Epithelial cell of proximal tubule (primary cell): ENCODE measurements at regions not wholly inside any gene's neighbourhood (a gene's known extent, or its start where the extent isn't known, plus 50 kb on each side); places are given as distances from the start of the nearest gene placed in this dataset.
A peak's percentile ranks its signal among the peaks of the same experiment; 100 is the strongest.

Experiments
- DNase-seq: peaks from one replicate; pipeline ENCODE4 v3.0.0-alpha.2; 2011; ENCODE audit warnings: low read depth
- H3K4me3 ChIP-seq: 2 replicates; pipeline ENCODE4 v1.5.1; 2011; ENCODE audit warnings: low read depth, mild to moderate bottlenecking, low read length
- TF ChIP-seq, protein P1 (sequence below): conservative IDR thresholded peaks from 2 replicates; pipeline ENCODE4 v1.5.1; 2012; ENCODE audit warnings: low read depth, mild to moderate bottlenecking, low read length

DNA sequence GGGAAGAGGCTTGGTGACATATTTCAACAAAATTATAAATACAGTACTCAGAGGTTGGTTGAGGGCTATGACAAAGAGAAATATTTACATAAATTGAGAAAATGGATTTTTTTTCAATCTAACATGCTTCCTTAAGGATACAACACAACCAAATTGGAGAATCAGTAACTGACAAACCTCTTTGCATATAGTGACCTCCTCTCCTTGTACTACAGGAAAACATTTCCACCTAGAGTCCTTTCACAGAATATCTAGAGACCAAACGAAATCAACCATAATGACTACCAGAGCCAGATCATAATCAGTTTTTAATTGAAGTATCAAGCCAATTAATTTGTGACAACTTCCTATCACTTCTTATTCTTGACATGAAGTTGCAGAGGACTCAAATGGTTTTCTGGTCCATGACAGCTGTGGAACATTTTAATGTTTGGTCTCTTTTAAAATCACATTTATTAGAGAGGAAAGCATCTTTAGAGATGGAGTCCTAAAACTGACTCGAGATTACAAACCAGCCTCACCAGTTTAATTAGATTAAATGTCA, 1636.5 kb upstream of the C9orf72 start:
- no peak for DNase-seq
- no peak overlapping the region for H3K4me3 ChIP-seq
- TF ChIP-seq, protein P1, sequence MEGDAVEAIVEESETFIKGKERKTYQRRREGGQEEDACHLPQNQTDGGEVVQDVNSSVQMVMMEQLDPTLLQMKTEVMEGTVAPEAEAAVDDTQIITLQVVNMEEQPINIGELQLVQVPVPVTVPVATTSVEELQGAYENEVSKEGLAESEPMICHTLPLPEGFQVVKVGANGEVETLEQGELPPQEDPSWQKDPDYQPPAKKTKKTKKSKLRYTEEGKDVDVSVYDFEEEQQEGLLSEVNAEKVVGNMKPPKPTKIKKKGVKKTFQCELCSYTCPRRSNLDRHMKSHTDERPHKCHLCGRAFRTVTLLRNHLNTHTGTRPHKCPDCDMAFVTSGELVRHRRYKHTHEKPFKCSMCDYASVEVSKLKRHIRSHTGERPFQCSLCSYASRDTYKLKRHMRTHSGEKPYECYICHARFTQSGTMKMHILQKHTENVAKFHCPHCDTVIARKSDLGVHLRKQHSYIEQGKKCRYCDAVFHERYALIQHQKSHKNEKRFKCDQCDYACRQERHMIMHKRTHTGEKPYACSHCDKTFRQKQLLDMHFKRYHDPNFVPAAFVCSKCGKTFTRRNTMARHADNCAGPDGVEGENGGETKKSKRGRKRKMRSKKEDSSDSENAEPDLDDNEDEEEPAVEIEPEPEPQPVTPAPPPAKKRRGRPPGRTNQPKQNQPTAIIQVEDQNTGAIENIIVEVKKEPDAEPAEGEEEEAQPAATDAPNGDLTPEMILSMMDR, result no peak

DNA sequence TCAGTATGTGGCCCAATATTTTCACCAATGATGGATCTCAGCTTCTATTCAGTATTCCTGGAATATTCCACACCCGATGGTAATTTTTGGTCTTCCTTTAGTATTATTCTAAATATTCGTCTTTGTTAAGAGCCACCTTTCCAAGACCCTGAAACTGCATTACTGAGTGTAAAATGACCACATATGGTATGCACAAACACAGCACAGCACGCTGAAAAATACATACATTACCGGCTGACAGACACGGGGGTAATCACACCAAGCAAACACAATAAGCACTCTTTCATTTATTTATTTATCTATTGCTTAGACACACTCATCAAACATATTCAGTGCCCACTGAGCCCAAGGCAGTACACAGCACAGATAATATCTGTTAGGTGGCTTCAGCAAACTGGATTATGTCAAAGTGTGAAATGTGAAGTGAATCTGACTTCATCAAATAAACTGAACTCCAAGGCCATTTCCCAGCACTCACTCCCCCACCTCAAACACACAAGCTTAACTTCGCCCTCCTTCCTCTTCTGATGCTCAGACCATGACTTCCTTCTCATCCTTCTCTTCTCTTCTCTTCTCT, 1637.8 kb upstream of the C9orf72 start:
- no peak overlapping the region for H3K4me3 ChIP-seq
- TF ChIP-seq, protein P1, result no peak

DNA sequence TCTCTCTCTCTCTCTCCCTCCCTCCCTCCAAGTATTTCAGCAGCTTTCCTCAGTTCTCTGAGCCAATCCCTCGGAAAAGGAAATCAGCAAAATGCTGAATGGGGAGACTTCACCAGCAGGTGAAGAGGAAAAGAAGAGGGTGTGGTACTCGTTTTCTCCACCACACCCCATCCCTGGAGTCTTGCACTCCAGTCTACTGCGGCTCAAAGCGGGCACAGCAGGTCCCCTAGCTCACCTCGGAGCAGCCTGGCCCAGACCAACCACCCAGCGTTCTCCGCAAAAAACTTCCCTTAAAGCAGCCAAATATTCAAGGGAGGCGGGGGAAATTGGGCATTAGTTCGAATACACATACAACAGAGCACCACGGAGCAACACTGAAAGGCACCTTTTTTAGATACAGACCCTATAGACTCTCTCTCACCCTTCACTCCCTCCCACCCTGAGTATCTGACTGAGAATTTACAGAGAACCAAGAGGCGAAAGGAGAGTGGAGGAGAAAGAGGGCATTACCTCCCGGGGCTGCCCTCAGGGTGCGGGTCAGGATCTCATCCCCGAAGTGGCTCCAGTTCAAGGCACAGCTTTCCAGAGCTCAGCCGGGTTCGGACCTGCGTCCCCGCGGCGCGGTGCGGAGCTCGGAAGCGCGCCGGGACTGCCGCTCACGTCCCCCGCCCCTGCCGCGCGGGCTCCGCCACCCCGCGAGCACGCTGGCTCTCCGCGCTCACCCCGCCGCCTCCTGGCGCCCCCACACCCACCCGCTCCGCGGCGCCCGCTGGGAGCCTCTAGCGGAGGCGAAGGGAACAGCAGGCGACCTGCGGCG, 1638.5 kb upstream of the C9orf72 start:
- TF ChIP-seq, protein P1, result peak; percentile 58
- peak overlapping the region; percentile 45 for H3K4me3 ChIP-seq
- DNase-seq, result no peak

More for the DNA sequence above, 1637.8 kb upstream of the C9orf72 start:
- no peak for DNase-seq

DNA sequence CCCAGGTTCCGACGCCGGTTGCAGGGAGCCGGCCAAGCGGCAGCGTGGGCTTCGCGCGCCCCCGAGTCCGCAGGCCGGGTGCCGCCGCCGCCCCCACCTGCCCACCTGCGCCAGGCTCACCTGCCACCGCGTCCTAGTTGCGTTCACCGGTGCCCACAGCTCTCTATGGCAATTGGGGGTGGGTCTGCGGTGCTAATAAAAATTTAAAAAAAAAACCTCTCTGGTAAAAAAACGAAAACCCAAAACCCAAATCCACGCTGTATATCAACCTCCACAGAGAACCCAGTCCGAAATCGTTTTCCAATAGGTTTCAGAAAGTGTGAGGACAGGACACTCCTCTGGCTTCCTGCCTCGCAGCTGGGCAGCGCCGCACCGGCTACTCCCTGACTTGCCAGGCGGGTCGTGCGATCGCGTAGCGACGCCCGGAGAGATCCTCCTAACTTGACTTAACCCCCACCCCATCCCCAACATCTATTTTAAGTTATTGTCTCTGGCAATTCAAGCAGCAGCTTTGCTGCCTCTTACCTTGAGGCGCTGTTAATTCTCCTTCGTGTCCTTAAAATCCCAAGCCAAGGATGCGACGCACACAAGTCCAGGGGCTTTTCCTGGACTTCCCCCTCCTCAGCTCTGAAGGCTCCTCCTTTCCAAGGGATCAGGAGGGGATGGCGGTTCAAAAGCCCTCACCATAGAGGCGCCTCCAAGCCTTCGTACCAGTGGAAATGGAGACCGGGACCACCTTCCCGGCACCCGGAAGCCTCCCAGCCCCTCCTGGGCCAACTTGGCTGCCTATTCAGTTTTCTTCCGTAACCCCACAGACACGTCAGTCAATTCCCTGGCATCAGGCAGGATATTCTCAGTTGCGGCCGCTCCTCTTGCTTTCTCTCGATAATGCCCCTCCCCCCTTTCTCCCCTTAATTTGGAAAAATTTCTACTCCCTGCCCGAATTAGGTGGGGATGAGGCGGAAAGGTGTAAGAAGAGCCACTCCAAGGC, 1639.4 kb upstream of the C9orf72 start:
- no peak for DNase-seq
- peak overlapping the region; percentile 48 for H3K4me3 ChIP-seq
- TF ChIP-seq, protein P1, result no peak

DNA sequence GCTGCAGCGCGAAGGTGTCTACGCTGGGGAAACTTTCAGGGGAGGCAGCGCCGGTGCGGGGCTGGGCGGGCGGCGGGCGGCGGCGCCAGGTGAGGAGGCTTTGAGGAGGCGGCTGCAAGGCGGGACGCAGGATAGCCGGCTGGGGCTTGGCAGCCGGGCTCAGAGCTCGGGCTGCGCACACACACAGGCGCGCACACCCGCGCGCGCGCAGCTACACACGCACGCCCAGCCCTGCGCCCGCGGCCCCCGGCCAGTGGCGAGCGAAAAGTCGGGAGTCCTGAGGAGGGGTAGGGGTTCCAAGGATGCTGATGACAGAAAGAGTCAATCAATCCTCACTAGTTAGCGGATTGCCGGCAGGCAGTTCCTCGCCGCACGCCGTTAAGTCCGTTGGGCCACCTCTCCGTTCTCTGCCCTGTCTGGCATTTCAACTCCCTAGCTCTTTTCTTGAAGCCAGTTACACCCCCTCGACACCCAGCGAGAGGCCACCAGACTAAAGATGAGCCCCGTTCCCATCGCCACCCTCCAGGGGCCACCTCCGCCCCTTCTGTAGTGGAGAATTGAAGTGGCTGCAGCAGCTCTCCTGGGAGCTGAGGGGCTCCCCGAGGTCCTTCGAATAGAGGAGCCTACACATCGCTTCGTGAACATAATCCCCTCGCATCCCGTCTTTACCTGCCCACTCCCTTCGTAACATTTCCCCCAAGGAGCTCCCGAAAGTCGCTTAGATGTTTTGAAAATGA, 1640.3 kb upstream of the C9orf72 start, which contains the start of gene LINGO2:
TSS of gene LINGO2 (minus strand) at position 185 of the 737 bp plus-strand sequence.
- peak within 1 kb of the TSS; percentile 48 for H3K4me3 ChIP-seq
- TF ChIP-seq, protein P1, result no peak
- DNase-seq, result no peak

DNA sequence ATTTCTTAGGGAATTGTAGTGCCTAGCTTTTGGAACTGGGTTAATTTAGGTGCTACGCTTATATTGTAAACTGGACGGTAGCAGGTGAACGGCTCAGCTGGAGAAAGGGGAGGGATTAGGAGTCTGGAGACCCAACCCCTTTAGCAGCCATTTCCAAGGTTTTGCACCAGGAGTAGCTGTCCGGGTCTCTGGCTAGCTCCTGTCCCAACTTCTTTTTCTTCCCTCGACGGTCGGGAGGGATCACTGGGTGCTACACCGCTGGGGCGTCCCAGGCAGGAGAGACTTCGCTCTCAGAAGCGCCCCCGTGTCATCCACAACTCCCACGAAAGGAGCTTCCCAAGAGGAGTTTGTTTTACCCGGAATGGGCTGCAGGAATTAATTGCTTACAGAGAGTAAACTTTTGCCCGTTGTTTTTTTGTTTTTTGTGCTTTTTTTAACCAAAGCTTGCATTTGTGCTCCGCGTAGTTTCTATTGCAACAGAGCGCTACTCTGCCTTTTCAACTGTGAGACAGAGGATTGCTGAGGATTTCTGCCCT, 1640.9 kb upstream of the C9orf72 start:
- TF ChIP-seq, protein P1, result no peak
- peak overlapping the region; percentile 41 for H3K4me3 ChIP-seq
- DNase-seq, result no peak
